NT2/D1 (cell line): ENCODE measurements at regions not wholly inside any gene's neighbourhood (a gene's known extent, or its start where the extent isn't known, plus 50 kb on each side); places are given as distances from the start of the nearest gene placed in this dataset.

Experiments used
- SUZ12 ChIP-seq: IDR thresholded peaks from 2 replicates; pipeline ENCODE4 v1.6.1; 2011; ENCODE audit not compliant: insufficient read length, insufficient read depth; ENCODE audit errors: extremely low read depth
- ZNF274 ChIP-seq: IDR thresholded peaks from 2 replicates; pipeline ENCODE4 v1.6.1; 2011; ENCODE audit warnings: mild to moderate bottlenecking, low read depth, low read length

DNA sequence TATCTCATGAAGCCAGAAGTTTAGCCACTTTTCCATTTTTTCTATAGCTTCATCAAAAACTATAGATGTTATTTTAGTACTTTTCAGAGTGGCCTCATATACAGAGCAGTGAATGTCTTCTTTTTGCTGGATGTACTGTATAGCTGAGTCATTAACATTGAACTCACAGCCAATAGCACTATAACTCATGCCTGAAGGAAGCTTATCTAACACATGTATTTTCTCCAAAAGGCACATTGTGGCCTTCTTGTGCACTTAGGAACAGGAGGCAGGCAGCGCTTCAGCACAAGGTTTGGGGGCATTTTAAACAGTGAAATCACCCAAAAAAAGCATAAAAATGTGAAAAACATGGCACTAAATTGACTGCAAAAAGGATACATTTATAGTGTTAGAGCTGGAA lies 336.8 kb upstream of the TMTC1 start:
- TF ChIP-seq SUZ12 = no peak
- TF ChIP-seq ZNF274 = no peak
